ENCODE measurements at regions not wholly inside any gene's neighbourhood (a gene's known extent, or its start where the extent isn't known, plus 50 kb on each side); places are given as distances from the start of the nearest gene placed in this dataset.

GRCh38 chr5:111847052-111847925, 90.3 kb upstream of the NREP start:
- no peak overlapping the region for H3K27ac ChIP-seq (replicated peaks)
- TF ChIP-seq REST (IDR thresholded peaks at IDR 0.05; ENCODE audit: insufficient replicate concordance, low read depth), result no peak
- TF ChIP-seq CTCF (IDR thresholded peaks at IDR 0.05; ENCODE audit: insufficient read depth, low read length), result no peak
- TF ChIP-seq POLR2AphosphoS5 (IDR thresholded peaks at IDR 0.05; ENCODE audit: low read depth), result no peak
- TF ChIP-seq SPI1 (IDR thresholded peaks at IDR 0.05; ENCODE audit: borderline replicate concordance, low read depth), result no peak
- no peak for TF ChIP-seq GABPA (IDR thresholded peaks at IDR 0.05; ENCODE audit: low read depth)
- DNase-seq (ENCODE audit: low read depth in 1 of 2, low spot score in 1 of 2), result no peak
- no peak overlapping the region for H3K4me3 ChIP-seq (replicated peaks; ENCODE audit: insufficient read depth, low read length)
- no peaks in the 10 kb centered on the region for H3K27me3 ChIP-seq (ENCODE audit: insufficient read depth, poor library complexity, severe bottlenecking)

- no peak for DNase-seq (ENCODE audit: low read depth in 1 of 2, low spot score in 1 of 2)
- H3K27ac ChIP-seq (replicated peaks), result no peak overlapping the region
- TF ChIP-seq CTCF (IDR thresholded peaks at IDR 0.05; ENCODE audit: insufficient read depth, low read length) (no peak), GABPA (IDR thresholded peaks at IDR 0.05; ENCODE audit: low read depth) (no peak), REST (IDR thresholded peaks at IDR 0.05; ENCODE audit: insufficient replicate concordance, low read depth) (no peak), SPI1 (IDR thresholded peaks at IDR 0.05; ENCODE audit: borderline replicate concordance, low read depth) (no peak)
- H3K4me3 ChIP-seq (replicated peaks; ENCODE audit: insufficient read depth, low read length), result no peak overlapping the region
- no peaks in the 10 kb centered on the region for H3K27me3 ChIP-seq (ENCODE audit: insufficient read depth, poor library complexity, severe bottlenecking)
These were observed 83.2 kb upstream of the NREP start for GRCh38 chr5:111840036-111840674.

GRCh38 chr5:111839438-111839837, 82.4 kb upstream of the NREP start:
- Histone ChIP-seq H3K27ac (replicated peaks) (no peak overlapping the region), H3K4me3 (replicated peaks; ENCODE audit: insufficient read depth, low read length) (no peak overlapping the region), H3K27me3 (ENCODE audit: insufficient read depth, poor library complexity, severe bottlenecking) (no peaks in the 10 kb centered on the region)
- TF ChIP-seq CTCF (IDR thresholded peaks at IDR 0.05; ENCODE audit: insufficient read depth, low read length) (no peak), POLR2AphosphoS5 (IDR thresholded peaks at IDR 0.05; ENCODE audit: low read depth) (no peak), GABPA (IDR thresholded peaks at IDR 0.05; ENCODE audit: low read depth) (no peak), REST (IDR thresholded peaks at IDR 0.05; ENCODE audit: insufficient replicate concordance, low read depth) (no peak), SPI1 (IDR thresholded peaks at IDR 0.05; ENCODE audit: borderline replicate concordance, low read depth) (no peak)
- DNase-seq (ENCODE audit: low read depth in 1 of 2, low spot score in 1 of 2), result no peak
